DOHH2 (cell line): ENCODE measurements at regions not wholly inside any gene's neighbourhood (a gene's known extent, or its start where the extent isn't known, plus 50 kb on each side); places are given as distances from the start of the nearest gene placed in this dataset.
"Not testable (repeated sequence)": the region's sequence is repeated elsewhere in the genome, so short reads cannot be mapped to it uniquely, and the experiment has no call there.

Experiments
- H3F3A ChIP-seq: fragments of 200-600 bp; sonication (generic), shearing (Covaris generic); 2 replicates; pipeline ENCODE4 v1.6.0; 2016; ENCODE audit warnings: antibody characterized with exemption, mild to moderate bottlenecking; ENCODE audit not compliant: control insufficient read depth, insufficient read depth
- H3K27ac ChIP-seq: fragments of 200-600 bp; sonication (generic); 2 replicates; pipeline ENCODE4 v1.5.1; 2014; ENCODE audit warnings: low read depth, mild to moderate bottlenecking, low read length, moderate library complexity
- H3K27me3 ChIP-seq: fragments of 200-600 bp; sonication (generic); 2 replicates; pipeline ENCODE4 v1.6.1; 2014; ENCODE audit warnings: mild to moderate bottlenecking, low read length, mixed read lengths; ENCODE audit not compliant: control insufficient read depth
- H3K36me3 ChIP-seq: fragments of 200-600 bp; sonication (generic); 2 replicates; pipeline ENCODE4 v1.6.1; 2014; ENCODE audit warnings: mild to moderate bottlenecking, low read length, moderate library complexity, mixed read lengths; ENCODE audit not compliant: control insufficient read depth
- H3K4me1 ChIP-seq: fragments of 200-600 bp; sonication (generic); 2 replicates; pipeline ENCODE4 v1.6.1; 2014; ENCODE audit warnings: mild to moderate bottlenecking, low read length, mixed read lengths; ENCODE audit not compliant: control insufficient read depth
- H3K4me2 ChIP-seq: fragments of 200-600 bp; sonication (generic); 2 replicates; pipeline ENCODE4 v1.6.0; 2014; ENCODE audit warnings: mild to moderate bottlenecking, low read length, moderate library complexity
- H3K4me3 ChIP-seq: fragments of 200-600 bp; sonication (generic); 2 replicates; pipeline ENCODE4 v1.5.1; 2014; ENCODE audit warnings: mild to moderate bottlenecking, low read length, mixed read lengths
- H3K79me2 ChIP-seq: fragments of 200-600 bp; sonication (generic); 2 replicates; pipeline ENCODE4 v1.6.1; 2014; ENCODE audit warnings: mild to moderate bottlenecking, low read length, mixed read lengths; ENCODE audit not compliant: control insufficient read depth
- H3K9me2 ChIP-seq: fragments of 200-600 bp; sonication (generic); replicated peaks from 2 replicates; pipeline ENCODE4 v1.6.1; 2014; ENCODE audit warnings: mild to moderate bottlenecking, low read length, mixed read lengths; ENCODE audit not compliant: control insufficient read depth
- H3K9me3 ChIP-seq: fragments of 200-600 bp; sonication (generic); 2 replicates; pipeline ENCODE4 v1.6.1; 2014; ENCODE audit warnings: antibody characterized with exemption, low read length, mixed read lengths; ENCODE audit not compliant: control insufficient read depth, insufficient read depth
- H4K20me1 ChIP-seq: fragments of 200-600 bp; sonication (generic); 2 replicates; pipeline ENCODE4 v1.6.0; 2014; ENCODE audit warnings: low read depth, mild to moderate bottlenecking, antibody characterized with exemption, low read length, moderate library complexity; ENCODE audit not compliant: control insufficient read depth, insufficient read depth
- CTCF ChIP-seq: fragments of 200-600 bp; sonication (generic); IDR thresholded peaks from one replicate; pipeline ENCODE4 v1.5.1; 2014; ENCODE audit warnings: antibody characterized with exemption, mild to moderate bottlenecking, low read depth, low read length; ENCODE audit not compliant: poor library complexity, severe bottlenecking
- EZH2phosphoT487 ChIP-seq: fragments of 200-600 bp; sonication (generic); IDR thresholded peaks from 2 replicates; pipeline ENCODE4 v1.6.1; 2017; ENCODE audit warnings: borderline replicate concordance, mild to moderate bottlenecking, antibody characterized with exemption, low read length, moderate library complexity, mixed read lengths

- no peaks in the 10 kb centered on the region for H4K20me1 ChIP-seq
- H3K9me2 ChIP-seq = no peaks in the 10 kb centered on the region
- no peak overlapping the region for H3K4me3 ChIP-seq
- no peaks in the 10 kb centered on the region for H3K4me1 ChIP-seq
- no peak overlapping the region for H3K27ac ChIP-seq
- H3K36me3 ChIP-seq = no peaks in the 10 kb centered on the region
- no peaks in the 10 kb centered on the region for H3F3A ChIP-seq
- no peak overlapping the region for H3K4me2 ChIP-seq
- TF ChIP-seq EZH2phosphoT487 (no peak), CTCF (no peak)
- H3K27me3 ChIP-seq = no peaks in the 10 kb centered on the region
- H3K79me2 ChIP-seq = no peaks in the 10 kb centered on the region
- no peaks in the 10 kb centered on the region; the same call in 1 of the 2 replicates for H3K9me3 ChIP-seq
Observed at GRCh38 chr12:105677672-105678071, 347.2 kb downstream of the C12orf75 start.

- Histone ChIP-seq H3K4me1 (no peaks in the 10 kb centered on the region), H3K4me3 (no peak overlapping the region), H3F3A (no peaks in the 10 kb centered on the region), H3K9me2 (no peaks in the 10 kb centered on the region), H3K4me2 (no peak overlapping the region), H4K20me1 (no peaks in the 10 kb centered on the region), H3K9me3 (no peaks in the 10 kb centered on the region), H3K36me3 (no peaks in the 10 kb centered on the region), H3K27ac (no peak overlapping the region), H3K27me3 (no peaks in the 10 kb centered on the region), H3K79me2 (no peaks in the 10 kb centered on the region)
- no peak for TF ChIP-seq CTCF
- no peak for TF ChIP-seq EZH2phosphoT487
Observed at GRCh38 chr12:105679982-105680381, 349.5 kb downstream of the C12orf75 start.

DNA sequence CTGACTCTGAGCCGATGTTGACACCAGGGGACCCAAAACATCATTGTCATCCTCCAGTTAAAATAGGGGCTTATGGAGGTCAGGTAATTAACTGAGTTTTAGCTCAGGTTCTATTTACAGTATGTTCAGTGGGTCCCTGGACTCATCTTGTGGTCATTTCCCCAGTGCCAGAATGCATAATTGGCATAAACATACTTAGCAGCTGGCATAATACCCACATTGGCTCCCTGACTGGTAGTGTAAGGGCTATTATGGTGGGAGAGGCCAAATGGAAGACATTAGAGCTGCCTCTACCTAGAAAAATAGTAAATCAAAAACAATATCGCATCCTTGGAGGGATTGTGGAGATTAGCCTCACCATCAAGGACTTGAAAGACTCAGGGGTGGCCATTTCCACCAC, 350.9 kb downstream of the C12orf75 start:
- no peaks in the 10 kb centered on the region for H3K9me2 ChIP-seq

DNA sequence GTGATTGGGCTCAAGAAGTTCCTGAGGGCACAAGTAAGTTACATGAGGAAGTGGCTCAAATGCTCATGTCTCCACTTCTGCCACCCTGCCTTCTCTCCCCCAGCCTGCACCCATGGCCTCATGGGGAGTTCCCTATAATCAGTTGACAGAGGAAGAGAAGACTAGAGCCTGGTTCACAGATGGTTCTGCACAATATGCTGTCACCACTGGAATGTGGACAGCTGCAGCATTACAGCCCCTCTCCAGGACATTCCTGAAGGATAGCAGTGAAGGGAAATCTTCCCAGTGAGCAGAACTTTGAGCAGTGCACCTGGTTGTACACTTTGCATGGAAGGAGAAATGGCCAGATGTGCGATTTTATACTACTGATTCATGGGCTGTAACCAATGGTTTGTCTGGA, 352.3 kb downstream of the C12orf75 start:
- H3K79me2 ChIP-seq, H3K27ac ChIP-seq, H3K9me2 ChIP-seq, H3K4me1 ChIP-seq, H3F3A ChIP-seq, H3K27me3 ChIP-seq, H3K36me3 ChIP-seq, H3K4me2 ChIP-seq, H3K9me3 ChIP-seq, H3K4me3 ChIP-seq, H4K20me1 ChIP-seq: not testable (repeated sequence)

More for the DNA sequence above, 350.9 kb downstream of the C12orf75 start:
- H3K4me1 ChIP-seq = no peaks in the 10 kb centered on the region
- TF ChIP-seq EZH2phosphoT487 = no peak
- TF ChIP-seq CTCF = no peak
- H3K4me2 ChIP-seq = no peak overlapping the region
- no peak overlapping the region for H3K4me3 ChIP-seq
- no peaks in the 10 kb centered on the region for H3K9me3 ChIP-seq
- no peaks in the 10 kb centered on the region for H3F3A ChIP-seq
- H3K27ac ChIP-seq = no peak overlapping the region
- H4K20me1 ChIP-seq = no peaks in the 10 kb centered on the region
- H3K79me2 ChIP-seq = no peaks in the 10 kb centered on the region
- no peaks in the 10 kb centered on the region for H3K36me3 ChIP-seq
- no peaks in the 10 kb centered on the region for H3K27me3 ChIP-seq

- not testable (repeated sequence) for H3K27me3 ChIP-seq, H3K4me3 ChIP-seq, H3K27ac ChIP-seq
Observed at GRCh38 chr12:105683836-105684235, 353.3 kb downstream of the C12orf75 start.

More at GRCh38 chr12:105683836-105684235, 353.3 kb downstream of the C12orf75 start:
- not testable (repeated sequence) for H3K4me2 ChIP-seq, H3K4me1 ChIP-seq, H3K79me2 ChIP-seq, H3K9me3 ChIP-seq, H3K9me2 ChIP-seq, H3K36me3 ChIP-seq, H4K20me1 ChIP-seq, H3F3A ChIP-seq
